ENCODE measurements at regions not wholly inside any gene's neighbourhood (a gene's known extent, or its start where the extent isn't known, plus 50 kb on each side); places are given as distances from the start of the nearest gene placed in this dataset.

- dilution Hi-C loops (cut with MboI; ENCODE audit: extremely low pct_ligation_motif_present, low sequenced_read_pairs) (no loop called here), intact Hi-C loops (cut with micrococcal nuclease) (no loop called here)
- no TSS peak for BruUV-seq (replicated peaks)
- H3K4me1 ChIP-seq (ENCODE audit: control insufficient read depth, extremely low read depth, insufficient read depth, low read length): no peaks in the 10 kb centered on the region
- no peak overlapping the region for H2AFZ ChIP-seq (ENCODE audit: low read depth, low read length)
- H4K20me1 ChIP-seq (replicated peaks; ENCODE audit: control insufficient read depth, extremely low read depth, insufficient read depth, low read length): no peaks in the 10 kb centered on the region
- H3K4me2 ChIP-seq (ENCODE audit: insufficient read depth, low read length): no peak overlapping the region
- no peak overlapping the region for H3K9ac ChIP-seq (replicated peaks; ENCODE audit: extremely low read depth, insufficient read depth, low read length)
- CTCF ChIA-PET: no interaction called here
- H3K27ac ChIP-seq (ENCODE audit: insufficient read depth, low read depth, low read length): no peak overlapping the region
- POLR2A ChIA-PET: no interaction called here
- H3K9me1 ChIP-seq (replicated peaks; ENCODE audit: control insufficient read depth, extremely low read depth, insufficient read depth, low read length): no peaks in the 10 kb centered on the region
- no peak for FAIRE-seq
- H3K36me3 ChIP-seq (ENCODE audit: control insufficient read depth in 2 of 2, extremely low read depth in 1 of 2, insufficient read depth in 2 of 2, low read length in 2 of 2): no peaks in the 10 kb centered on the region
- H3K27me3 ChIP-seq (ENCODE audit: control insufficient read depth in 2 of 2, insufficient read depth in 2 of 2, low read length in 2 of 2): no peaks in the 10 kb centered on the region
- no peak overlapping the region for H3K4me3 ChIP-seq (replicated peaks in 1 of 3; ENCODE audit: insufficient read depth in 1 of 3, low read depth in 1 of 3, low read length in 3 of 3)
- TF ChIP-seq JUN (IDR thresholded peaks at IDR 0.05; ENCODE audit: borderline replicate concordance, insufficient read depth, insufficient read length, low read depth): no peak
- no peak for TF ChIP-seq POLR2AphosphoS5 (IDR thresholded peaks at IDR 0.05; ENCODE audit: insufficient read depth, low read depth, low read length)
- TF ChIP-seq FOS (IDR thresholded peaks at IDR 0.05; ENCODE audit: borderline replicate concordance, insufficient read depth, low read length): no peak
- TF ChIP-seq MAX (IDR thresholded peaks at IDR 0.05; ENCODE audit: insufficient read depth, insufficient read length): no peak
- TF ChIP-seq GATA2 (IDR thresholded peaks at IDR 0.05; ENCODE audit: insufficient read depth, insufficient read length, low read depth, low read length): no peak
- TF ChIP-seq MYC (IDR thresholded peaks at IDR 0.05; ENCODE audit: low read depth, low read length): no peak
- no peak for TF ChIP-seq EZH2 (IDR thresholded peaks at IDR 0.05; ENCODE audit: borderline replicate concordance, low read depth, low read length, severe bottlenecking)
- TF ChIP-seq POLR2A (IDR thresholded peaks at IDR 0.05; ENCODE audit: low read depth, low read length): no peak
- no peak for TF ChIP-seq CTCF (IDR thresholded peaks at IDR 0.05; ENCODE audit: extremely low read depth in 1 of 2, insufficient read depth in 1 of 2, low read depth in 1 of 2, low read length in 2 of 2)
- no peak for DNase-seq (ENCODE audit: low read depth, low spot score)
- no peaks in the 10 kb centered on the region for H3K79me2 ChIP-seq (ENCODE audit: control insufficient read depth, insufficient read depth, low read length)
- H3K9me3 ChIP-seq (replicated peaks; ENCODE audit: control insufficient read depth, insufficient read depth, low read length): peaks cover 9% of the 10 kb centered on the region
Observed at GRCh38 chr5:156221816-156222215, 105.1 kb upstream of the SGCD start.

All from endothelial cell of umbilical vein (primary cell).